GM12865 (cell line): ENCODE measurements at regions not wholly inside any gene's neighbourhood (a gene's known extent, or its start where the extent isn't known, plus 50 kb on each side); places are given as distances from the start of the nearest gene placed in this dataset.

Experiments used
- DNase-seq: peaks from one replicate; pipeline ENCODE4 v3.0.0; 2010; ENCODE audit warnings: low read depth
- H3K4me3 ChIP-seq: 2 replicates; pipeline ENCODE4 v1.5.1; 2011; ENCODE audit warnings: mild to moderate bottlenecking, low read depth, low read length, control low read depth
- CTCF ChIP-seq: IDR thresholded peaks from 2 replicates; pipeline ENCODE4 v1.5.1; 2011; ENCODE audit warnings: low read length, control low read depth, low read depth, inconsistent platforms; ENCODE audit not compliant: insufficient read depth; ENCODE audit errors: missing control alignments

- DNase-seq: no peak
- H3K4me3 ChIP-seq: no peak overlapping the region
- no peak for TF ChIP-seq CTCF
Observed at GRCh38 chr21:27674041-27674615, 707.2 kb upstream of the ADAMTS5 start.

GRCh38 chr21:27673581-27673980 is 706.7 kb upstream of the ADAMTS5 start:
- TF ChIP-seq CTCF: no peak
- DNase-seq: no peak
- no peak overlapping the region for H3K4me3 ChIP-seq

- no peak overlapping the region for H3K4me3 ChIP-seq
- TF ChIP-seq CTCF: no peak
- DNase-seq: no peak
Observed at GRCh38 chr21:27671207-27671606, 704.3 kb upstream of the ADAMTS5 start.

- H3K4me3 ChIP-seq: no peak overlapping the region
- DNase-seq: no peak
- TF ChIP-seq CTCF: no peak
Observed at GRCh38 chr21:27653481-27653880, 686.6 kb upstream of the ADAMTS5 start.

GRCh38 chr21:27649762-27650161 is 682.9 kb upstream of the ADAMTS5 start:
- H3K4me3 ChIP-seq: no peak overlapping the region
- no peak for TF ChIP-seq CTCF
- no peak for DNase-seq

GRCh38 chr21:27649323-27649722 is 682.4 kb upstream of the ADAMTS5 start:
- no peak overlapping the region for H3K4me3 ChIP-seq
- TF ChIP-seq CTCF: no peak
- no peak for DNase-seq

GRCh38 chr21:27648560-27648959 is 681.7 kb upstream of the ADAMTS5 start:
- no peak for TF ChIP-seq CTCF
- H3K4me3 ChIP-seq: no peak overlapping the region
- DNase-seq: no peak
